ENCODE measurements at regions not wholly inside any gene's neighbourhood (a gene's known extent, or its start where the extent isn't known, plus 50 kb on each side); places are given as distances from the start of the nearest gene placed in this dataset.

DNA sequence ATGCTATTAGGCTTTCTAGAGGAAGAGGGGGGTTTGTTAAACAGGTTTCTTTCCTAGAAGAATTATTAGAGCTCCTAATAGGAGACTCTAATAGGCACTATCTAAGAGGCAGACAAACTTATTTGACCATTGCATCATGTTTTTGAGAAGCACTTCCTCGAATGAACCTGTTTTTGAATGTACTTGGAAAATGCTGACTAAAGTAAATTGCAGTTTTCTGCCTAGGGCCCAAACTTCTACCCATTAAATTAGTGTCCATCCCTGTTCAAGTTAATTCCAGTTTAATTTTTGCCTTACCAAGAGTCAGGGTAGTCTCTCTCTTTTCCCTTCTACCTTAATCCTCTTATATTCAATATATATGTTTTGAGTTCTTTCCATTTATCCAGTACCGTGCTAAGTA, 1029.6 kb downstream of the TTLL7 start:
- Mint-ChIP-seq H3K36me3 (no peaks in the 10 kb centered on the region), H3K4me3 (no peak overlapping the region), H3K4me1 (no peaks in the 10 kb centered on the region), H3K27ac (no peak overlapping the region), H3K27me3 (no peaks in the 10 kb centered on the region), H3K9me3 (peaks cover 0 to 5% (median 0%) of the 10 kb centered on the region in 3 donors)
- no peaks in the 10 kb centered on the region for H3K27me3 ChIP-seq (replicated peaks in 1 of 2; ENCODE audit: control insufficient read depth in 2 of 2, extremely low read depth in 1 of 2, insufficient read depth in 2 of 2, low read length in 1 of 2)
- ATAC-seq (replicated peaks in 1 of 4) (no peak), DNase-seq (no peak)
- ChIA-PET POLR2A (no interaction called here), CTCF (no interaction called here)
- H3K9me3 ChIP-seq = no peaks in the 10 kb centered on the region
- WGBS (ENCODE audit: insufficient coverage) = no CpG with 5 or more reads among the region's 2 CpGs
- no peaks in the 10 kb centered on the region for H3K4me1 ChIP-seq (ENCODE audit: control insufficient read depth in 1 of 2, extremely low read depth in 1 of 2, insufficient read depth in 2 of 2, low read length in 2 of 2)
- H3K27ac ChIP-seq (ENCODE audit: low read length) = no peak overlapping the region
- H3K36me3 ChIP-seq (ENCODE audit: control insufficient read depth in 2 of 2, extremely low read depth in 1 of 2, insufficient read depth in 1 of 2, low read length in 1 of 2) = no peaks in the 10 kb centered on the region
- no peak overlapping the region for H3K4me3 ChIP-seq (ENCODE audit: control insufficient read depth in 1 of 2, extremely low read depth in 1 of 2, low read length in 1 of 2)

DNA sequence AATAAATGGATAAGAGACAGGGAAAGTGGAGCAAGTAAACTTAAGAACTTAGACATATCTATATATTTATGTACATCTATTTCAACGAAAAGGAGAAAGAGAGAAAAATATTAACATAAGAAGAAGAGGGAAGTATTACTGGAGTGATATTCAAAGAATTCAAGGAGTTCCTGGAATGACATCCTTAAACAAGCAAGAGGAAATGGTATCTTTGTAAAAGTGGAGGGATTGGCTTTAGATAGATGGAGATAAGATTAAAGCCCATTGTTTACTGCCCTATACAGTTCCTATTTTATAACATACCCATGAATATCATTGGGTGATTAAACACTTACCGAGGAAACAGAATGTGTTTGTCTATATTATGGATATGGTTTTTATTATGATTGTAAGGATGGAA, 1036.3 kb downstream of the TTLL7 start:
- H3K4me1 Mint-ChIP-seq = no peaks in the 10 kb centered on the region
- no peak for DNase-seq
- H3K27ac ChIP-seq (ENCODE audit: low read length) = no peak overlapping the region
- no peak for ATAC-seq (replicated peaks in 1 of 4)
- no peaks in the 10 kb centered on the region for H3K27me3 Mint-ChIP-seq
- no peaks in the 10 kb centered on the region for H3K4me1 ChIP-seq (ENCODE audit: control insufficient read depth in 1 of 2, extremely low read depth in 1 of 2, insufficient read depth in 2 of 2, low read length in 2 of 2)
- no peak overlapping the region for H3K4me3 Mint-ChIP-seq
- no peaks in the 10 kb centered on the region for H3K9me3 ChIP-seq
- no peaks in the 10 kb centered on the region for H3K36me3 ChIP-seq (ENCODE audit: control insufficient read depth in 2 of 2, extremely low read depth in 1 of 2, insufficient read depth in 1 of 2, low read length in 1 of 2)
- H3K36me3 Mint-ChIP-seq = no peaks in the 10 kb centered on the region
- CTCF ChIA-PET = no interaction called here
- no peaks in the 10 kb centered on the region for H3K9me3 Mint-ChIP-seq
- WGBS (ENCODE audit: insufficient coverage) = no CpG with 5 or more reads among the region's 2 CpGs
- no peak overlapping the region for H3K4me3 ChIP-seq (ENCODE audit: control insufficient read depth in 1 of 2, extremely low read depth in 1 of 2, low read length in 1 of 2)
- POLR2A ChIA-PET = no interaction called here
- H3K27me3 ChIP-seq (replicated peaks in 1 of 2; ENCODE audit: control insufficient read depth in 2 of 2, extremely low read depth in 1 of 2, insufficient read depth in 2 of 2, low read length in 1 of 2) = no peaks in the 10 kb centered on the region
- no peak overlapping the region for H3K27ac Mint-ChIP-seq

DNA sequence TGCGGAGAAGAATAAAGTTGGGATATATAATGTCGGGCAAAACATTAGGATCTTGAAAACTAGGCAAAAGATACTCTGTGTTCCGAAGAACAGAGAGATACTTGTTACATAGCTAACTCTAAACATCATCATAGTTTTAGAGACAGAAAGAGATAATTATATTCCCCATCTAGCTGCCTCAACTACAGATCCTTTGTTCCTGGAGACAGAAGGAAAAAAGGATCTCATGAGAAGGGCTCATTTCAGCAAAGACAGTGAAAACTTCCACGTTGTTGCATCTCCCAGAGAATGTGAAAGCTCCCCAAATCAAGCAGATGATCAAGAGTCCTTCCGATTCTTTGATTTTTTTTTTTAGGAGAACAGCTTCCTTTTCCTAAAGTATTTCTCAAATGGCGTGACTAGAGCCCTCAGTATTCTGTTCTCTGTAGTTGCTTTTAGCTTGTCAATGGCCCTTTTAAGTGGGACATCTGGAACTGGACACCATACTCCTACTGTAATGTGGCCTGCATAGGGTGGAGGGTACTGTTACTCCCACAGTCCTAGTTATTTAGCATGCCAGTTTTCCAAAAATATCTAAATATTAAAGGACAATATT, 1048.2 kb downstream of the TTLL7 start:
- Mint-ChIP-seq H3K27me3 (no peaks in the 10 kb centered on the region), H3K4me1 (no peaks in the 10 kb centered on the region), H3K27ac (no peak overlapping the region), H3K36me3 (no peaks in the 10 kb centered on the region), H3K4me3 (no peak overlapping the region), H3K9me3 (no peaks in the 10 kb centered on the region)
- ATAC-seq (replicated peaks in 1 of 4) (no peak), DNase-seq (no peak)
- 100% methylated on average over 1 of the region's 6 CpGs for WGBS (ENCODE audit: insufficient coverage)
- H3K4me3 ChIP-seq (ENCODE audit: control insufficient read depth in 1 of 2, extremely low read depth in 1 of 2, low read length in 1 of 2) = no peak overlapping the region
- H3K9me3 ChIP-seq = no peaks in the 10 kb centered on the region
- no peak overlapping the region for H3K27ac ChIP-seq (ENCODE audit: low read length)
- H3K27me3 ChIP-seq (replicated peaks in 1 of 2; ENCODE audit: control insufficient read depth in 2 of 2, extremely low read depth in 1 of 2, insufficient read depth in 2 of 2, low read length in 1 of 2) = no peaks in the 10 kb centered on the region
- ChIA-PET CTCF (no interaction called here), POLR2A (no interaction called here)
- no peaks in the 10 kb centered on the region for H3K36me3 ChIP-seq (ENCODE audit: control insufficient read depth in 2 of 2, extremely low read depth in 1 of 2, insufficient read depth in 1 of 2, low read length in 1 of 2)
- H3K4me1 ChIP-seq (ENCODE audit: control insufficient read depth in 1 of 2, extremely low read depth in 1 of 2, insufficient read depth in 2 of 2, low read length in 2 of 2) = no peaks in the 10 kb centered on the region

DNA sequence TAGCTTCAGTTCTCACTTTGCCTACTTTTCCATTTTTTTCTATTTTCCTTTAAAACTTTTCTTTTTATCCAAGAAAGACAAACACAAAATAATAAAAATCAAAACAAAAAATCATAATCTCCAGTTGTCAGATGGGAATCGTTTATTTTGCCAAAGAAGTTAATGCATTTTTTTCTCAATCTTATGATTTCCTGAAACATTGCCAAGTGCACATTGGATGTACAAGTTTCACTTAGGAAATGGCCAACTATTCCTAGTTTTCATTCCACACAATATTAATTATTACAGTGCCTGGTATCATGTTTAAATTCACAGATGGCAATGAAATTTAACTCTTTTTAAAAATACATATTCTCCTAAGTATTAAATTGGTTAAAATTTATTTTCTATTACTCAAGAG, 1050.5 kb downstream of the TTLL7 start:
- no peaks in the 10 kb centered on the region for H3K36me3 ChIP-seq (ENCODE audit: control insufficient read depth in 2 of 2, extremely low read depth in 1 of 2, insufficient read depth in 1 of 2, low read length in 1 of 2)
- Mint-ChIP-seq H3K4me3 (no peak overlapping the region), H3K4me1 (no peaks in the 10 kb centered on the region), H3K36me3 (no peaks in the 10 kb centered on the region), H3K9me3 (no peaks in the 10 kb centered on the region), H3K27ac (no peak overlapping the region), H3K27me3 (no peaks in the 10 kb centered on the region)
- no CpG with 5 or more reads among the region's 1 CpG for WGBS (ENCODE audit: insufficient coverage)
- no peaks in the 10 kb centered on the region for H3K27me3 ChIP-seq (replicated peaks in 1 of 2; ENCODE audit: control insufficient read depth in 2 of 2, extremely low read depth in 1 of 2, insufficient read depth in 2 of 2, low read length in 1 of 2)
- H3K9me3 ChIP-seq = no peaks in the 10 kb centered on the region
- H3K4me1 ChIP-seq (ENCODE audit: control insufficient read depth in 1 of 2, extremely low read depth in 1 of 2, insufficient read depth in 2 of 2, low read length in 2 of 2) = no peaks in the 10 kb centered on the region
- ChIA-PET CTCF (no interaction called here), POLR2A (no interaction called here)
- ATAC-seq (replicated peaks in 1 of 4) (no peak), DNase-seq (no peak)
- H3K27ac ChIP-seq (ENCODE audit: low read length) = no peak overlapping the region
- no peak overlapping the region for H3K4me3 ChIP-seq (ENCODE audit: control insufficient read depth in 1 of 2, extremely low read depth in 1 of 2, low read length in 1 of 2)

DNA sequence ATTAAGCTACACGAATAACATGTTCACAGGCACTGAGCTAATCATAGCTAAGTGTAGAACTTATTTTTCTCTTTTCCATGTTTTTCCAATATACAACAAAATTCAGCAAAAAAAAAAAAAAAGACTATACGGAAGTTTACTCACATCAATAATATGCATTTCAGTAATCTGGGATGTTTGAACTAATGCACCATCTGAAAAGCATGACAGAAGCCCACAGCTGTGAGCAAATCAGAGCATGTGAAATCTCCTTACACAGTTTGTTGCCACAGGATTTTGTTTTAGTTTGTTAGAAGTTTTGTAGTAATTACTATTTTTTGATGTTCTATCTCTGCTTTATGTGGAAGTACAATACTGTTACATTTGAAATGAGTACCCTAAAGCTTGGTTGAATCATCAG, 1051.7 kb downstream of the TTLL7 start:
- Mint-ChIP-seq H3K36me3 (no peaks in the 10 kb centered on the region), H3K9me3 (no peaks in the 10 kb centered on the region), H3K27ac (no peak overlapping the region), H3K4me3 (no peak overlapping the region), H3K27me3 (no peaks in the 10 kb centered on the region), H3K4me1 (no peaks in the 10 kb centered on the region)
- WGBS (ENCODE audit: insufficient coverage) = no CpG with 5 or more reads among the region's 2 CpGs
- ChIA-PET CTCF (no interaction called here), POLR2A (interaction anchor here in 1 of 2 donors (0.5 kb wide), 1 partner anchor 797 kb away, joined by 3 read pairs; no protein-coding TSS in a partner anchor)
- Histone ChIP-seq H3K27me3 (replicated peaks in 1 of 2; ENCODE audit: control insufficient read depth in 2 of 2, extremely low read depth in 1 of 2, insufficient read depth in 2 of 2, low read length in 1 of 2) (no peaks in the 10 kb centered on the region), H3K9me3 (no peaks in the 10 kb centered on the region), H3K27ac (ENCODE audit: low read length) (no peak overlapping the region), H3K36me3 (ENCODE audit: control insufficient read depth in 2 of 2, extremely low read depth in 1 of 2, insufficient read depth in 1 of 2, low read length in 1 of 2) (no peaks in the 10 kb centered on the region), H3K4me1 (ENCODE audit: control insufficient read depth in 1 of 2, extremely low read depth in 1 of 2, insufficient read depth in 2 of 2, low read length in 2 of 2) (no peaks in the 10 kb centered on the region), H3K4me3 (ENCODE audit: control insufficient read depth in 1 of 2, extremely low read depth in 1 of 2, low read length in 1 of 2) (no peak overlapping the region)
- ATAC-seq (replicated peaks in 1 of 4) (no peak), DNase-seq (no peak)

DNA sequence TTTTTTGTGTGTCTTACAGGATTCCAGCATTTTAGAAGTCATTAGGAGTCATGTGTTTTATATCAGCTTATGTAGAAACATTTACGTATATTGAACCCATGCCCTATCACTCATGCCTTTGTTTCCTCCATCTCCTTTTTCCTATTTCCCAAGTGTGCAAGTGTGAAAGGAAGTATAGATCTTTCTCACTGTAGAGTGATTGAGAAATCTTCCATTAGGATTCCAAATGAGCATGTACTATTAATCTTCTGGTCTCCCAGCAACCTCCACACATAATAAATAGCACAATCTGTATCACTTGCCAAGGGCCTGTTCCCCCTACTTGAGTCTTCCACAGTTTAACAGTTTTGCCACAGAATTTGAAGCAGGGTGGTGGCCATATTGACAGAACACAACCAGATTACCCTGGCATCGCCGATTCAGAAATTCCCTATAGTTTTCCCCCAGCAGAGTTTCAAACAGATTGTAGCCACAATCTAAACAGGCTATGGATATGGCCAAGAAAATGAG, 1052.8 kb downstream of the TTLL7 start:
- Mint-ChIP-seq H3K4me1 (no peaks in the 10 kb centered on the region), H3K36me3 (no peaks in the 10 kb centered on the region), H3K27me3 (no peaks in the 10 kb centered on the region), H3K9me3 (no peaks in the 10 kb centered on the region), H3K27ac (no peak overlapping the region), H3K4me3 (no peak overlapping the region)
- WGBS (ENCODE audit: insufficient coverage) = 100% methylated on average over 2 of the region's 3 CpGs
- H3K27ac ChIP-seq (ENCODE audit: low read length) = no peak overlapping the region
- no peak for ATAC-seq (replicated peaks in 1 of 4)
- H3K9me3 ChIP-seq = no peaks in the 10 kb centered on the region
- H3K27me3 ChIP-seq (replicated peaks in 1 of 2; ENCODE audit: control insufficient read depth in 2 of 2, extremely low read depth in 1 of 2, insufficient read depth in 2 of 2, low read length in 1 of 2) = no peaks in the 10 kb centered on the region
- no peaks in the 10 kb centered on the region for H3K4me1 ChIP-seq (ENCODE audit: control insufficient read depth in 1 of 2, extremely low read depth in 1 of 2, insufficient read depth in 2 of 2, low read length in 2 of 2)
- ChIA-PET POLR2A (no interaction called here), CTCF (interaction anchor here in 1 of 2 donors (0.6 kb wide), 1 partner anchor 171 kb away, joined by 3 read pairs; no protein-coding TSS in a partner anchor)
- no peaks in the 10 kb centered on the region for H3K36me3 ChIP-seq (ENCODE audit: control insufficient read depth in 2 of 2, extremely low read depth in 1 of 2, insufficient read depth in 1 of 2, low read length in 1 of 2)
- H3K4me3 ChIP-seq (ENCODE audit: control insufficient read depth in 1 of 2, extremely low read depth in 1 of 2, low read length in 1 of 2) = no peak overlapping the region
- DNase-seq = no peak

DNA sequence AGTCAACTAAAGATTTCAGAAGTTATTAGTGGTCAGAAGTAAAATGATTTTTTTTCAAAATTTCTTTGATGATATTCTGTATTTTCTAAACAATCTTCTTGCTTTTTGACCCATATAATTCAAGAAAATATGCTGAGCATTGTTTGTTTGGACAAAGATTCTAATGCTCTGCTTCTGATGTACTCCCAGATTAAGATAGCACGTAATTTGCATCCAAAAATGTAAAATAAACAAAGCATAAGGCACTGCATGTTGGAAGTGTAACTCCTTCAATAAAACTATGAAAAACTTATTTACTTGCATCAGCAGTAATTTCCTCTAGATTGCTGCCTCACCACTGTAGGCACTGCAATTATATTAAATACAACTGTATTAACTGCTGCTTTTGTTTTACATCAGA, 1054.1 kb downstream of the TTLL7 start:
- no peaks in the 10 kb centered on the region for H3K4me1 ChIP-seq (ENCODE audit: control insufficient read depth in 1 of 2, extremely low read depth in 1 of 2, insufficient read depth in 2 of 2, low read length in 2 of 2)
- H3K36me3 ChIP-seq (ENCODE audit: control insufficient read depth in 2 of 2, extremely low read depth in 1 of 2, insufficient read depth in 1 of 2, low read length in 1 of 2) = no peaks in the 10 kb centered on the region
- no peak overlapping the region for H3K4me3 ChIP-seq (ENCODE audit: control insufficient read depth in 1 of 2, extremely low read depth in 1 of 2, low read length in 1 of 2)
- no peak overlapping the region for H3K4me3 Mint-ChIP-seq
- WGBS (ENCODE audit: insufficient coverage) = no CpG with 5 or more reads among the region's 1 CpG
- no peak overlapping the region for H3K27ac Mint-ChIP-seq
- ChIA-PET CTCF (no interaction called here), POLR2A (no interaction called here)
- H3K9me3 ChIP-seq = no peaks in the 10 kb centered on the region
- no peaks in the 10 kb centered on the region for H3K27me3 ChIP-seq (replicated peaks in 1 of 2; ENCODE audit: control insufficient read depth in 2 of 2, extremely low read depth in 1 of 2, insufficient read depth in 2 of 2, low read length in 1 of 2)
- no peaks in the 10 kb centered on the region for H3K36me3 Mint-ChIP-seq
- H3K27ac ChIP-seq (ENCODE audit: low read length) = no peak overlapping the region
- DNase-seq = no peak
- H3K4me1 Mint-ChIP-seq = no peaks in the 10 kb centered on the region
- no peaks in the 10 kb centered on the region for H3K27me3 Mint-ChIP-seq
- no peaks in the 10 kb centered on the region for H3K9me3 Mint-ChIP-seq
- ATAC-seq (replicated peaks in 1 of 4) = no peak

All from T-cell (primary cell).